ENCODE measurements at regions not wholly inside any gene's neighbourhood (a gene's known extent, or its start where the extent isn't known, plus 50 kb on each side); places are given as distances from the start of the nearest gene placed in this dataset.
A peak's percentile ranks its signal among the peaks of the same experiment; 100 is the strongest.

DNA sequence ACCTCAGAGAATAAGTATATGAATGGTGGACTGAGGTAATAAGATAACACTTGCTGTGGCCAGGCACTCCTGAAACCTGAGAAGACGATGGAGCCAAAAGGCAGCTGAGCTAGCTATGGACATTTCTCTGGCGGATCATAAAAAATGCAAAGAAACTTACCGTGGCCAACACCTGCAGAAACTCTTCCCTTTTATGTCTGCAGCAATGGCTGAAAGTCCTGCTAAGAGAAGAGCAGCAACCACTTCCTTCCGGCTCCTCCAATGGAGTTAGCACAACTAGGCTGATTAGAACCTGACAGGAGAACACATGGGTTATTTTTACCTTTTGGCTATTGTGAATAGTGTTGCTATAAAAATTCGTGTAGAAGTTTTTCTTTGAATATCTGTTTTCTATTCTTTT, 76.0 kb upstream of the MAGEB16 start:
- intact Hi-C loops (cut with micrococcal nuclease; ENCODE audit: unreplicated experiment), result no loop called here
- no peaks in the 10 kb centered on the region for H3K9me2 ChIP-seq (ENCODE audit: insufficient read depth)
- H3K4me1 ChIP-seq (replicated peaks; ENCODE audit: insufficient read depth), result no peaks in the 10 kb centered on the region
- H3K79me2 ChIP-seq (ENCODE audit: low read depth), result no peaks in the 10 kb centered on the region
- TF ChIP-seq EZH2 (IDR thresholded peaks at IDR 0.05; ENCODE audit: low read depth), result no peak
- TF ChIP-seq, protein P1, sequence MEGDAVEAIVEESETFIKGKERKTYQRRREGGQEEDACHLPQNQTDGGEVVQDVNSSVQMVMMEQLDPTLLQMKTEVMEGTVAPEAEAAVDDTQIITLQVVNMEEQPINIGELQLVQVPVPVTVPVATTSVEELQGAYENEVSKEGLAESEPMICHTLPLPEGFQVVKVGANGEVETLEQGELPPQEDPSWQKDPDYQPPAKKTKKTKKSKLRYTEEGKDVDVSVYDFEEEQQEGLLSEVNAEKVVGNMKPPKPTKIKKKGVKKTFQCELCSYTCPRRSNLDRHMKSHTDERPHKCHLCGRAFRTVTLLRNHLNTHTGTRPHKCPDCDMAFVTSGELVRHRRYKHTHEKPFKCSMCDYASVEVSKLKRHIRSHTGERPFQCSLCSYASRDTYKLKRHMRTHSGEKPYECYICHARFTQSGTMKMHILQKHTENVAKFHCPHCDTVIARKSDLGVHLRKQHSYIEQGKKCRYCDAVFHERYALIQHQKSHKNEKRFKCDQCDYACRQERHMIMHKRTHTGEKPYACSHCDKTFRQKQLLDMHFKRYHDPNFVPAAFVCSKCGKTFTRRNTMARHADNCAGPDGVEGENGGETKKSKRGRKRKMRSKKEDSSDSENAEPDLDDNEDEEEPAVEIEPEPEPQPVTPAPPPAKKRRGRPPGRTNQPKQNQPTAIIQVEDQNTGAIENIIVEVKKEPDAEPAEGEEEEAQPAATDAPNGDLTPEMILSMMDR (conservative IDR thresholded peaks at IDR 0.05), result no peak
- no peak overlapping the region for H2AFZ ChIP-seq
- ChIA-PET CTCF (no interaction called here), POLR2A (ENCODE audit: unreplicated experiment) (no interaction called here)
- H3K9me3 ChIP-seq (ENCODE audit: insufficient read depth, low read depth), result no peaks in the 10 kb centered on the region
- no peak overlapping the region for H3K4me3 ChIP-seq
- no peaks in the 10 kb centered on the region for H3K36me3 ChIP-seq (ENCODE audit: low read depth)
- DNase-seq, result no peak
- H4K20me1 ChIP-seq (ENCODE audit: insufficient read depth), result no peaks in the 10 kb centered on the region
- no peak overlapping the region for H3K4me2 ChIP-seq
- H3K27ac ChIP-seq, result no peak overlapping the region
- no peaks in the 10 kb centered on the region for H3F3A ChIP-seq (ENCODE audit: insufficient read depth, low read depth)
- no peaks in the 10 kb centered on the region for H3K27me3 ChIP-seq (ENCODE audit: insufficient read depth, low read depth)
- no TSS peak for BruUV-seq (replicated peaks)

DNA sequence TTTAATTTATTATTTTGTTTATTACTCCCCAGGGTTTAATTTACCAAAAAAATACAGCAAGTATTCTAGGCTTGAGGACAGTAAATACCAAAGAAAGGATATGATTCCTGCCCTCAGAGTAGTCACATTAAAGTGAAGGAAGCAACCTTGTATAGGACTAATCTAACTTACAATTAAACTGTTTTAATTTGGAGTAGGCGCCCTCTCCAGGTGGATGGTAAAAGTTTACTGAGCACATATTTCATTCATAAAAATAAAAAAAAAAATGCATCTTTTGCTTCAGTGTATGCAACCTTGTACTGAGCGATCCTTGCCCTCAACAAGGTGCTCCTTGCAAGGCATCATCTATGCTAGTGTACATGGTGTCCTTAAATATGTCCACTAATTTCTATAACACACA, 72.0 kb upstream of the MAGEB16 start:
- no peaks in the 10 kb centered on the region for H3K9me2 ChIP-seq (ENCODE audit: insufficient read depth)
- ChIA-PET POLR2A (ENCODE audit: unreplicated experiment) (no interaction called here), CTCF (no interaction called here)
- no peak for DNase-seq
- H4K20me1 ChIP-seq (ENCODE audit: insufficient read depth), result no peaks in the 10 kb centered on the region
- no peaks in the 10 kb centered on the region for H3K36me3 ChIP-seq (ENCODE audit: low read depth)
- no peak overlapping the region for H3K27ac ChIP-seq
- H3K4me3 ChIP-seq, result no peak overlapping the region
- H3K79me2 ChIP-seq (ENCODE audit: low read depth), result no peaks in the 10 kb centered on the region
- H3K27me3 ChIP-seq (ENCODE audit: insufficient read depth, low read depth), result no peaks in the 10 kb centered on the region
- no peaks in the 10 kb centered on the region for H3K4me1 ChIP-seq (replicated peaks; ENCODE audit: insufficient read depth)
- H3F3A ChIP-seq (ENCODE audit: insufficient read depth, low read depth), result no peaks in the 10 kb centered on the region
- BruUV-seq (replicated peaks), result no TSS peak
- intact Hi-C loops (cut with micrococcal nuclease; ENCODE audit: unreplicated experiment), result no loop called here
- TF ChIP-seq EZH2 (IDR thresholded peaks at IDR 0.05; ENCODE audit: low read depth), result no peak
- TF ChIP-seq, protein P1 (conservative IDR thresholded peaks at IDR 0.05), result peak; percentile 53
- no peak overlapping the region for H2AFZ ChIP-seq
- H3K4me2 ChIP-seq, result no peak overlapping the region
- H3K9me3 ChIP-seq (ENCODE audit: insufficient read depth, low read depth), result no peaks in the 10 kb centered on the region

DNA sequence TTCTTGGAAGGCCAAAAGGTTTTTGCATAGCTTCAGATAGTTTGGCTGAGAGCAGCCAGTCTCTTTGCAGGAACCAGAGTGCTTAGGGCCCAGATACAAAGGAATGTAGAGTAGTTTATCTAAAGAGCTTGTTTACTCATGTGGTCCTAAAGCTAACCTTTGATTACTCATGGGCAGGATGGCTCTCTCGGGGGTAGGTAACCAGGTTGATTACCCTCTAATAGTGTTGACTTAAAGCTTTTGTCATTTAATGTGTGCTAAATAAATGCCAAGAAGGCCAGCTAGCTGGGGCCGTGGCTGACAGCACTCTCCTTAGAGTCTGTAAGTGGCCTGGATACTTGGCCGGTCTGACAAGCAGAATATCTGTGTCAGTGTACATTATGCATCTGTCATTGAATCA, 69.7 kb upstream of the MAGEB16 start:
- H3K36me3 ChIP-seq (ENCODE audit: low read depth), result no peaks in the 10 kb centered on the region
- no peaks in the 10 kb centered on the region for H3F3A ChIP-seq (ENCODE audit: insufficient read depth, low read depth)
- H3K79me2 ChIP-seq (ENCODE audit: low read depth), result no peaks in the 10 kb centered on the region
- H2AFZ ChIP-seq, result no peak overlapping the region
- no peaks in the 10 kb centered on the region for H4K20me1 ChIP-seq (ENCODE audit: insufficient read depth)
- no TSS peak for BruUV-seq (replicated peaks)
- no peak overlapping the region for H3K4me2 ChIP-seq
- H3K9me3 ChIP-seq (ENCODE audit: insufficient read depth, low read depth), result no peaks in the 10 kb centered on the region
- TF ChIP-seq EZH2 (IDR thresholded peaks at IDR 0.05; ENCODE audit: low read depth), result no peak
- TF ChIP-seq, protein P1 (conservative IDR thresholded peaks at IDR 0.05), result no peak
- H3K4me1 ChIP-seq (replicated peaks; ENCODE audit: insufficient read depth), result no peaks in the 10 kb centered on the region
- DNase-seq, result no peak
- intact Hi-C loops (cut with micrococcal nuclease; ENCODE audit: unreplicated experiment), result no loop called here
- no peaks in the 10 kb centered on the region for H3K27me3 ChIP-seq (ENCODE audit: insufficient read depth, low read depth)
- ChIA-PET POLR2A (ENCODE audit: unreplicated experiment) (no interaction called here), CTCF (no interaction called here)
- no peaks in the 10 kb centered on the region for H3K9me2 ChIP-seq (ENCODE audit: insufficient read depth)
- H3K4me3 ChIP-seq, result no peak overlapping the region
- H3K27ac ChIP-seq, result no peak overlapping the region
